Kidney (tissue), 13 donors: ENCODE measurements at regions not wholly inside any gene's neighbourhood (a gene's known extent, or its start where the extent isn't known, plus 50 kb on each side); places are given as distances from the start of the nearest gene placed in this dataset.
"Not testable (repeated sequence)": the region's sequence is repeated elsewhere in the genome, so short reads cannot be mapped to it uniquely, and the experiment has no call there.

Source experiments
- DNase-seq, 5 donors: peaks; one replicate each; pipeline ENCODE4 v3.0.0-alpha.2; 2013 to 2020
- FAIRE-seq: peaks from 2 replicates; lab custom pipeline; 2012; peaks lifted over from hg19 to GRCh38; lab: Jason Lieb, UNC
- H3K27ac ChIP-seq, 2 donors: one replicate each; pipeline ENCODE4 v1.7.0; 2013; ENCODE audit warnings: low read depth in 2 of 2, low read length in 2 of 2, inconsistent platforms in 1 of 2
- H3K27me3 ChIP-seq: one replicate; pipeline ENCODE4 v1.7.1; 2013; ENCODE audit warnings: low read length, inconsistent platforms; ENCODE audit not compliant: control insufficient read depth, insufficient read depth
- H3K36me3 ChIP-seq, 3 donors: one replicate each; pipeline versions ENCODE4 v1.7.0 to v1.7.1; 2013; ENCODE audit warnings: low read length in 3 of 3, control low read depth in 1 of 3, inconsistent platforms in 1 of 3; ENCODE audit not compliant: insufficient read depth in 3 of 3, control insufficient read depth in 2 of 3
- H3K4me1 ChIP-seq, 3 donors: one replicate each; pipeline versions ENCODE4 v1.7.0 to v1.7.1; 2013; ENCODE audit warnings: low read length in 3 of 3, inconsistent platforms in 1 of 3, low read depth in 1 of 3; ENCODE audit not compliant: control insufficient read depth in 2 of 3, insufficient read depth in 2 of 3
- H3K4me3 ChIP-seq, 3 donors: one replicate each; pipeline versions ENCODE4 v1.7.0 to v1.8.1; 2013; ENCODE audit warnings: low read length in 3 of 3, control low read depth in 1 of 3, inconsistent platforms in 1 of 3
- H3K9ac ChIP-seq, 3 donors: one replicate each; pipeline versions ENCODE4 v1.7.0 to v1.7.1; 2013; ENCODE audit warnings: low read length in 3 of 3, control low read depth in 1 of 3, inconsistent platforms in 1 of 3
- H3K9me3 ChIP-seq, 3 donors: one replicate each; pipeline versions ENCODE4 v1.7.0 to v1.7.1; 2013; ENCODE audit warnings: low read length in 3 of 3, control low read depth in 1 of 3, inconsistent platforms in 1 of 3; ENCODE audit not compliant: control insufficient read depth in 2 of 3, insufficient read depth in 1 of 3
- intact Hi-C: fragments of 100-400 bp; cut with DNase I; formaldehyde crosslinking; loops from one replicate; pipeline ENCODE4 v1.11.1; 2022
- TF ChIP-seq, protein P1 (sequence below): IDR thresholded peaks from 3 replicates; pipeline ENCODE4 v1.5.1; 2012; ENCODE audit warnings: mild to moderate bottlenecking, moderate library complexity, borderline replicate concordance; ENCODE audit not compliant: insufficient read depth; ENCODE audit errors: extremely low read depth
- donor health status: control.
- donor health status: control.
- donor health status: control.
- donor health status: control.
- donor health status: control.
- donor health status: DM: yes; HTN: yes; CAD: no.
- donor health status: Normal renal cell carcinoma (clear cell type).

GRCh38 chrX:56120242-56120641 is 111.9 kb upstream of the KLF8 start:
- DNase-seq (no peak), FAIRE-seq (no peak)
- no peak overlapping the region for H3K9ac ChIP-seq
- no peak overlapping the region for H3K4me3 ChIP-seq
- TF ChIP-seq, protein P1, sequence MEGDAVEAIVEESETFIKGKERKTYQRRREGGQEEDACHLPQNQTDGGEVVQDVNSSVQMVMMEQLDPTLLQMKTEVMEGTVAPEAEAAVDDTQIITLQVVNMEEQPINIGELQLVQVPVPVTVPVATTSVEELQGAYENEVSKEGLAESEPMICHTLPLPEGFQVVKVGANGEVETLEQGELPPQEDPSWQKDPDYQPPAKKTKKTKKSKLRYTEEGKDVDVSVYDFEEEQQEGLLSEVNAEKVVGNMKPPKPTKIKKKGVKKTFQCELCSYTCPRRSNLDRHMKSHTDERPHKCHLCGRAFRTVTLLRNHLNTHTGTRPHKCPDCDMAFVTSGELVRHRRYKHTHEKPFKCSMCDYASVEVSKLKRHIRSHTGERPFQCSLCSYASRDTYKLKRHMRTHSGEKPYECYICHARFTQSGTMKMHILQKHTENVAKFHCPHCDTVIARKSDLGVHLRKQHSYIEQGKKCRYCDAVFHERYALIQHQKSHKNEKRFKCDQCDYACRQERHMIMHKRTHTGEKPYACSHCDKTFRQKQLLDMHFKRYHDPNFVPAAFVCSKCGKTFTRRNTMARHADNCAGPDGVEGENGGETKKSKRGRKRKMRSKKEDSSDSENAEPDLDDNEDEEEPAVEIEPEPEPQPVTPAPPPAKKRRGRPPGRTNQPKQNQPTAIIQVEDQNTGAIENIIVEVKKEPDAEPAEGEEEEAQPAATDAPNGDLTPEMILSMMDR, result no peak
- H3K27ac ChIP-seq, result no peak overlapping the region
- peaks cover 0 to 2% (median 0%) of the 10 kb centered on the region in 3 donors for H3K4me1 ChIP-seq
- H3K27me3 ChIP-seq, result no peaks in the 10 kb centered on the region
- no peaks in the 10 kb centered on the region for H3K9me3 ChIP-seq
- H3K36me3 ChIP-seq, result no peaks in the 10 kb centered on the region
- intact Hi-C loops, result no loop called here

DNA sequence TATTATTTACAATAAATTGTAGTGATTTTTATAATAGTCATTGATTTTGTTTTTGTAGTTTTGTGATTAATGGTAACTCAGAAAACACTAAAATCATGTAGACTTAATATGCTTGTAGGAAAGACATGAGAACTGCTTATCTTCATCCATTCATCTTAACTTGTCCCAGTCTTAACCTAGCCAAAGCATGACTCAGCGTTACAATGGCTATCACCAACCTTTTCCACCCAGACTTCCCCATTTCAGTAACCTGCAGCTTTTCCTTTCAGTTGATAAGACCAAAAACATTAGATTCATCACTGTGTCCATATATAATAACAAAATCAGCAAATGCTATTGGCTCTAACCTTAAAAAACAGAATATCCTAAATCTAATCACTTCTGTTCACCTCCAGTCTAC is 106.2 kb upstream of the KLF8 start:
- no peak for FAIRE-seq
- TF ChIP-seq, protein P1, result no peak

GRCh38 chrX:56130031-56130430 is 102.1 kb upstream of the KLF8 start:
- Histone ChIP-seq H3K27me3 (no peaks in the 10 kb centered on the region), H3K9me3 (no peaks in the 10 kb centered on the region), H3K9ac (no peak overlapping the region), H3K4me3 (no peak overlapping the region), H3K27ac (no peak overlapping the region), H3K36me3 (no peaks in the 10 kb centered on the region), H3K4me1 (peaks cover 0 to 2% (median 0%) of the 10 kb centered on the region in 3 donors)
- intact Hi-C loops, result no loop called here
- FAIRE-seq, result no peak
- peak in 1 of 5 donors; percentile 28 for DNase-seq
- TF ChIP-seq, protein P1, result no peak

More for the DNA sequence above, 106.2 kb upstream of the KLF8 start:
- Histone ChIP-seq H3K9me3 (no peaks in the 10 kb centered on the region), H3K27ac (no peak overlapping the region), H3K4me3 (no peak overlapping the region), H3K36me3 (no peaks in the 10 kb centered on the region), H3K27me3 (no peaks in the 10 kb centered on the region), H3K4me1 (peaks cover 0 to 2% (median 0%) of the 10 kb centered on the region in 3 donors), H3K9ac (no peak overlapping the region)
- intact Hi-C loops, result no loop called here
- DNase-seq, result no peak

- DNase-seq (no peak), FAIRE-seq (peak; percentile 95)
- TF ChIP-seq, protein P1, result no peak
- Histone ChIP-seq H3K9ac (no peak overlapping the region), H3K4me3 (no peak overlapping the region), H3K4me1 (peaks cover 0 to 2% (median 0%) of the 10 kb centered on the region in 3 donors), H3K9me3 (no peaks in the 10 kb centered on the region), H3K36me3 (no peaks in the 10 kb centered on the region), H3K27me3 (no peaks in the 10 kb centered on the region), H3K27ac (no peak overlapping the region)
- intact Hi-C loops, result no loop called here
Observed at GRCh38 chrX:56130436-56130835, 101.7 kb upstream of the KLF8 start.

- peak; percentile 99 for FAIRE-seq
- intact Hi-C loops, DNase-seq, H3K9me3 ChIP-seq, H3K9ac ChIP-seq, H3K4me1 ChIP-seq, H3K36me3 ChIP-seq, H3K27ac ChIP-seq, H3K27me3 ChIP-seq, H3K4me3 ChIP-seq: not testable (repeated sequence)
Observed at GRCh38 chrX:56164135-56164534, 68.0 kb upstream of the KLF8 start.
